ENCODE measurements at regions not wholly inside any gene's neighbourhood (a gene's known extent, or its start where the extent isn't known, plus 50 kb on each side); places are given as distances from the start of the nearest gene placed in this dataset.

DNA sequence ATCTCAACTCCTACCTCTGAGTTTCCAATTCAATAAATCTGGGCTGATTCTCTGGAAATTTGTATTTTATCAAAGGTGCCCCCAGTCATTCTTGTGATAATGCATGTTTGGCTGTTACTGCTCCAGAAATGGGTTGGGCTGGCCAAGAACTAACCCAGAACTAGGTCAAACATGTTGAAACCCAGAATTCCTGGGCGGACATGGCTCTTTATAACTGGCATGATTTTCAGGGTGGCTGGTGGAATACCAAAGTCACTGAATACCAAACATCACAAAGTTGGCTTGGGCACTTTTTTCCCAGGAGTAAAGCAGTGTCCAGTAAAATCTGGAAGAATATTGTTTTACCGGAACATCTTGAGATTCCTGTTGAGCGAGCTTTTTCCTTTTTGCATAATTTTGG lies 89.4 kb upstream of the S1PR1 start:
- BruUV-seq (replicated peaks): no TSS peak
- no peak for DNase-seq (ENCODE audit: low read depth, low spot score)
- dilution Hi-C loops (cut with MboI; ENCODE audit: extremely low pct_ligation_motif_present, low sequenced_read_pairs): no loop called here

DNA sequence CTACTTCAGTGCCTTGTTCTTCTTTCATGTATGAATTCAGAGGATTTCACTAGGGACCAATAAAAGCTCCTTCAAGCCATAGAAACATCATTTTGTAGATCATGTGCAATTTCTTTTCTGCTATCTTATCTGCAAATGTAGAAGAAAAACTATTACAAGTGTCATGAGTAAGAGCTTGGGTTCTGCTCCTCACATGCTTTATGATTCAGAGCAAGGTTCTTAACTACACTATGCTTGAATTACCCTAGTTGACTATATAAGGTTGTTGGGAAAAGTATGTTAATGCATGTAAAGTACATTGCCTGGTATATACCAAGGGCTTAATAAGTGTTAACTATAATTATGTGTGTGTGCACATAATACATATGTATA lies 91.4 kb upstream of the S1PR1 start:
- intact Hi-C loops (cut with micrococcal nuclease) (no loop called here), dilution Hi-C loops (cut with MboI; ENCODE audit: extremely low pct_ligation_motif_present, low sequenced_read_pairs) (no loop called here)
- H3K4me1 ChIP-seq (ENCODE audit: control insufficient read depth, extremely low read depth, insufficient read depth, low read length): peaks cover 32% of the 10 kb centered on the region
- no peak for FAIRE-seq
- H3K9ac ChIP-seq (replicated peaks; ENCODE audit: extremely low read depth, insufficient read depth, low read length): no peak overlapping the region
- H3K4me3 ChIP-seq (replicated peaks in 1 of 3; ENCODE audit: insufficient read depth in 1 of 3, low read depth in 1 of 3, low read length in 3 of 3): no peak overlapping the region
- ChIA-PET POLR2A (no interaction called here), CTCF (interaction anchor here (1.2 to 1.9 kb wide), 2 partner anchors 93 to 143 kb away, joined by 4 to 9 read pairs; no protein-coding TSS in a partner anchor)
- TF ChIP-seq MYC (IDR thresholded peaks at IDR 0.05; ENCODE audit: low read depth, low read length) (no peak), POLR2AphosphoS5 (IDR thresholded peaks at IDR 0.05; ENCODE audit: insufficient read depth, low read depth, low read length) (no peak), JUN (IDR thresholded peaks at IDR 0.05; ENCODE audit: borderline replicate concordance, insufficient read depth, insufficient read length, low read depth) (no peak), POLR2A (IDR thresholded peaks at IDR 0.05; ENCODE audit: low read depth, low read length) (no peak), FOS (IDR thresholded peaks at IDR 0.05; ENCODE audit: borderline replicate concordance, insufficient read depth, low read length) (no peak), GATA2 (IDR thresholded peaks at IDR 0.05; ENCODE audit: insufficient read depth, insufficient read length, low read depth, low read length) (no peak), EZH2 (IDR thresholded peaks at IDR 0.05; ENCODE audit: borderline replicate concordance, low read depth, low read length, severe bottlenecking) (no peak)
- TF ChIP-seq, protein P1, sequence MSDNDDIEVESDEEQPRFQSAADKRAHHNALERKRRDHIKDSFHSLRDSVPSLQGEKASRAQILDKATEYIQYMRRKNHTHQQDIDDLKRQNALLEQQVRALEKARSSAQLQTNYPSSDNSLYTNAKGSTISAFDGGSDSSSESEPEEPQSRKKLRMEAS (IDR thresholded peaks at IDR 0.05; ENCODE audit: insufficient read depth, insufficient read length): no peak
- TF ChIP-seq, protein P2, sequence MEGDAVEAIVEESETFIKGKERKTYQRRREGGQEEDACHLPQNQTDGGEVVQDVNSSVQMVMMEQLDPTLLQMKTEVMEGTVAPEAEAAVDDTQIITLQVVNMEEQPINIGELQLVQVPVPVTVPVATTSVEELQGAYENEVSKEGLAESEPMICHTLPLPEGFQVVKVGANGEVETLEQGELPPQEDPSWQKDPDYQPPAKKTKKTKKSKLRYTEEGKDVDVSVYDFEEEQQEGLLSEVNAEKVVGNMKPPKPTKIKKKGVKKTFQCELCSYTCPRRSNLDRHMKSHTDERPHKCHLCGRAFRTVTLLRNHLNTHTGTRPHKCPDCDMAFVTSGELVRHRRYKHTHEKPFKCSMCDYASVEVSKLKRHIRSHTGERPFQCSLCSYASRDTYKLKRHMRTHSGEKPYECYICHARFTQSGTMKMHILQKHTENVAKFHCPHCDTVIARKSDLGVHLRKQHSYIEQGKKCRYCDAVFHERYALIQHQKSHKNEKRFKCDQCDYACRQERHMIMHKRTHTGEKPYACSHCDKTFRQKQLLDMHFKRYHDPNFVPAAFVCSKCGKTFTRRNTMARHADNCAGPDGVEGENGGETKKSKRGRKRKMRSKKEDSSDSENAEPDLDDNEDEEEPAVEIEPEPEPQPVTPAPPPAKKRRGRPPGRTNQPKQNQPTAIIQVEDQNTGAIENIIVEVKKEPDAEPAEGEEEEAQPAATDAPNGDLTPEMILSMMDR (IDR thresholded peaks at IDR 0.05; ENCODE audit: extremely low read depth in 1 of 2, insufficient read depth in 1 of 2, low read depth in 1 of 2, low read length in 2 of 2): no peak
- no peaks in the 10 kb centered on the region for H3K27me3 ChIP-seq (ENCODE audit: control insufficient read depth in 2 of 2, insufficient read depth in 2 of 2, low read length in 2 of 2)
- H4K20me1 ChIP-seq (replicated peaks; ENCODE audit: control insufficient read depth, extremely low read depth, insufficient read depth, low read length): no peaks in the 10 kb centered on the region
- no peak overlapping the region for H3K27ac ChIP-seq (ENCODE audit: insufficient read depth, low read depth, low read length)
- BruUV-seq (replicated peaks): no TSS peak
- no peaks in the 10 kb centered on the region for H3K36me3 ChIP-seq (ENCODE audit: control insufficient read depth in 2 of 2, extremely low read depth in 1 of 2, insufficient read depth in 2 of 2, low read length in 2 of 2)
- H2AFZ ChIP-seq (ENCODE audit: low read depth, low read length): no peak overlapping the region
- no peaks in the 10 kb centered on the region for H3K9me1 ChIP-seq (replicated peaks; ENCODE audit: control insufficient read depth, extremely low read depth, insufficient read depth, low read length)
- H3K79me2 ChIP-seq (ENCODE audit: control insufficient read depth, insufficient read depth, low read length): no peaks in the 10 kb centered on the region
- no peak for DNase-seq (ENCODE audit: low read depth, low spot score)
- H3K9me3 ChIP-seq (replicated peaks; ENCODE audit: control insufficient read depth, insufficient read depth, low read length): no peaks in the 10 kb centered on the region
- H3K4me2 ChIP-seq (ENCODE audit: insufficient read depth, low read length): no peak overlapping the region

More for the DNA sequence above, 89.4 kb upstream of the S1PR1 start:
- POLR2A ChIA-PET: no interaction called here
- H3K4me3 ChIP-seq (replicated peaks in 1 of 3; ENCODE audit: insufficient read depth in 1 of 3, low read depth in 1 of 3, low read length in 3 of 3): no peak overlapping the region
- no peaks in the 10 kb centered on the region for H3K9me1 ChIP-seq (replicated peaks; ENCODE audit: control insufficient read depth, extremely low read depth, insufficient read depth, low read length)
- no peaks in the 10 kb centered on the region for H3K36me3 ChIP-seq (ENCODE audit: control insufficient read depth in 2 of 2, extremely low read depth in 1 of 2, insufficient read depth in 2 of 2, low read length in 2 of 2)
- H3K27ac ChIP-seq (ENCODE audit: insufficient read depth, low read depth, low read length): no peak overlapping the region
- no peak overlapping the region for H3K9ac ChIP-seq (replicated peaks; ENCODE audit: extremely low read depth, insufficient read depth, low read length)
- TF ChIP-seq POLR2A (IDR thresholded peaks at IDR 0.05; ENCODE audit: low read depth, low read length) (no peak), FOS (IDR thresholded peaks at IDR 0.05; ENCODE audit: borderline replicate concordance, insufficient read depth, low read length) (no peak), EZH2 (IDR thresholded peaks at IDR 0.05; ENCODE audit: borderline replicate concordance, low read depth, low read length, severe bottlenecking) (no peak)
- no peaks in the 10 kb centered on the region for H4K20me1 ChIP-seq (replicated peaks; ENCODE audit: control insufficient read depth, extremely low read depth, insufficient read depth, low read length)
- H3K9me3 ChIP-seq (replicated peaks; ENCODE audit: control insufficient read depth, insufficient read depth, low read length): no peaks in the 10 kb centered on the region
- peaks cover 37% of the 10 kb centered on the region for H3K4me1 ChIP-seq (ENCODE audit: control insufficient read depth, extremely low read depth, insufficient read depth, low read length)
- H3K79me2 ChIP-seq (ENCODE audit: control insufficient read depth, insufficient read depth, low read length): no peaks in the 10 kb centered on the region
- H2AFZ ChIP-seq (ENCODE audit: low read depth, low read length): no peak overlapping the region
- CTCF ChIA-PET: no interaction called here
- intact Hi-C loops (cut with micrococcal nuclease): no loop called here
- no peak for FAIRE-seq
- no peak overlapping the region for H3K4me2 ChIP-seq (ENCODE audit: insufficient read depth, low read length)
- H3K27me3 ChIP-seq (ENCODE audit: control insufficient read depth in 2 of 2, insufficient read depth in 2 of 2, low read length in 2 of 2): no peaks in the 10 kb centered on the region

All from endothelial cell of umbilical vein (primary cell).